ENCODE measurements at regions not wholly inside any gene's neighbourhood (a gene's known extent, or its start where the extent isn't known, plus 50 kb on each side); places are given as distances from the start of the nearest gene placed in this dataset.

- TF ChIP-seq CTCF (IDR thresholded peaks at IDR 0.05): no peak
- TF ChIP-seq ZFX (IDR thresholded peaks at IDR 0.05; ENCODE audit: borderline replicate concordance): no peak
Observed at GRCh38 chr15:36432161-36432560, 147.3 kb upstream of the CDIN1 start.

Measured in 22Rv1 (cell line).